GM12873 (cell line): ENCODE measurements at regions not wholly inside any gene's neighbourhood (a gene's known extent, or its start where the extent isn't known, plus 50 kb on each side); places are given as distances from the start of the nearest gene placed in this dataset.

ENCODE experiments used
- TF ChIP-seq, protein P1 (sequence below): IDR thresholded peaks from 2 replicates; pipeline ENCODE4 v1.5.1; 2012; ENCODE audit warnings: low read depth, mild to moderate bottlenecking, moderate library complexity, low read length, control low read depth; ENCODE audit not compliant: insufficient read depth; ENCODE audit errors: missing control alignments

GRCh38 chr11:36996795-36997194 lies 398.8 kb upstream of the RAG2 start:
- TF ChIP-seq, protein P1, sequence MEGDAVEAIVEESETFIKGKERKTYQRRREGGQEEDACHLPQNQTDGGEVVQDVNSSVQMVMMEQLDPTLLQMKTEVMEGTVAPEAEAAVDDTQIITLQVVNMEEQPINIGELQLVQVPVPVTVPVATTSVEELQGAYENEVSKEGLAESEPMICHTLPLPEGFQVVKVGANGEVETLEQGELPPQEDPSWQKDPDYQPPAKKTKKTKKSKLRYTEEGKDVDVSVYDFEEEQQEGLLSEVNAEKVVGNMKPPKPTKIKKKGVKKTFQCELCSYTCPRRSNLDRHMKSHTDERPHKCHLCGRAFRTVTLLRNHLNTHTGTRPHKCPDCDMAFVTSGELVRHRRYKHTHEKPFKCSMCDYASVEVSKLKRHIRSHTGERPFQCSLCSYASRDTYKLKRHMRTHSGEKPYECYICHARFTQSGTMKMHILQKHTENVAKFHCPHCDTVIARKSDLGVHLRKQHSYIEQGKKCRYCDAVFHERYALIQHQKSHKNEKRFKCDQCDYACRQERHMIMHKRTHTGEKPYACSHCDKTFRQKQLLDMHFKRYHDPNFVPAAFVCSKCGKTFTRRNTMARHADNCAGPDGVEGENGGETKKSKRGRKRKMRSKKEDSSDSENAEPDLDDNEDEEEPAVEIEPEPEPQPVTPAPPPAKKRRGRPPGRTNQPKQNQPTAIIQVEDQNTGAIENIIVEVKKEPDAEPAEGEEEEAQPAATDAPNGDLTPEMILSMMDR = no peak

GRCh38 chr11:36994208-36994607 lies 396.2 kb upstream of the RAG2 start:
- TF ChIP-seq, protein P1 = no peak

- TF ChIP-seq, protein P1 = no peak
Observed at GRCh38 chr11:36988556-36988955, 390.5 kb upstream of the RAG2 start.

DNA sequence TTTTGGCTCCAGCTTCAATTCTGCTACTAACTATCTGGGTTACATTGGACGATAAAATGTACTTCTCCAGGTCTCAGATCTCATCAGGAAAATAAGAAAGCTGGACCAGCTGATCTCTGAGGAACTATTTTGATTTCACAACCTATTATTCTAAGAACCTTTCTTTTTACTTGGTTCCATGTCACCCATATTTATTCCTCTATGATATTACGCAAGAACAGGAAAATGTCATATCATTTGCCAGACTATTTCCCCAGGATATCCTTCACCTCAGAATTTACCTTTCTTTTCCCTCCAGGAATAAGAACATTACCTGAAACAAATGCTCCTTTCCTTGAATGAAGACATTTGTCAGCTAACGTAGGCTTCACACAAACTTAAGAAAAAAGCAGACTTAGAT lies 387.5 kb upstream of the RAG2 start:
- TF ChIP-seq, protein P1 = no peak

GRCh38 chr11:36976741-36977140 lies 378.7 kb upstream of the RAG2 start:
- TF ChIP-seq, protein P1 = no peak

GRCh38 chr11:36974771-36975170 lies 376.7 kb upstream of the RAG2 start:
- TF ChIP-seq, protein P1 = no peak

- TF ChIP-seq, protein P1 = no peak
Observed at GRCh38 chr11:36953976-36954375, 355.9 kb upstream of the RAG2 start.
